RWPE1 (cell line): ENCODE measurements at regions not wholly inside any gene's neighbourhood (a gene's known extent, or its start where the extent isn't known, plus 50 kb on each side); places are given as distances from the start of the nearest gene placed in this dataset.
A peak's percentile ranks its signal among the peaks of the same experiment; 100 is the strongest.

Source experiments
- CTCF ChIA-PET: fragments of 350-600 bp; sonication (Branson Sonifier 250); formaldehyde crosslinking; extraction: SDS; loops from one replicate; lab custom pipeline; 2021; lab: Yijun Ruan, JAX
- POLR2A ChIA-PET: fragments of 400-600 bp; formaldehyde crosslinking; extraction: SDS; loops from one replicate; lab custom pipeline; 2020; ENCODE audit warnings: antibody characterized with exemption; ENCODE audit not compliant: low non-redundant PET; lab: Yijun Ruan, JAX
- DNase-seq: peaks from one replicate; pipeline ENCODE4 v3.0.0; 2012; ENCODE audit warnings: low spot score
- H3K27ac ChIP-seq: fragments of 450-650 bp; 2 replicates; pipeline ENCODE4 v1.5.1; 2017
- TF ChIP-seq, protein P1 (sequence below): fragments of 450-650 bp; conservative IDR thresholded peaks from 2 replicates; pipeline ENCODE4 v1.5.1; 2017; ENCODE audit warnings: low read depth, mild to moderate bottlenecking

GRCh38 chr2:207308519-207309224 lies 142.9 kb upstream of the KLF7 start:
- no peak overlapping the region for H3K27ac ChIP-seq
- ChIA-PET POLR2A (no interaction called here), CTCF (no interaction called here)
- no peak for DNase-seq
- TF ChIP-seq, protein P1, sequence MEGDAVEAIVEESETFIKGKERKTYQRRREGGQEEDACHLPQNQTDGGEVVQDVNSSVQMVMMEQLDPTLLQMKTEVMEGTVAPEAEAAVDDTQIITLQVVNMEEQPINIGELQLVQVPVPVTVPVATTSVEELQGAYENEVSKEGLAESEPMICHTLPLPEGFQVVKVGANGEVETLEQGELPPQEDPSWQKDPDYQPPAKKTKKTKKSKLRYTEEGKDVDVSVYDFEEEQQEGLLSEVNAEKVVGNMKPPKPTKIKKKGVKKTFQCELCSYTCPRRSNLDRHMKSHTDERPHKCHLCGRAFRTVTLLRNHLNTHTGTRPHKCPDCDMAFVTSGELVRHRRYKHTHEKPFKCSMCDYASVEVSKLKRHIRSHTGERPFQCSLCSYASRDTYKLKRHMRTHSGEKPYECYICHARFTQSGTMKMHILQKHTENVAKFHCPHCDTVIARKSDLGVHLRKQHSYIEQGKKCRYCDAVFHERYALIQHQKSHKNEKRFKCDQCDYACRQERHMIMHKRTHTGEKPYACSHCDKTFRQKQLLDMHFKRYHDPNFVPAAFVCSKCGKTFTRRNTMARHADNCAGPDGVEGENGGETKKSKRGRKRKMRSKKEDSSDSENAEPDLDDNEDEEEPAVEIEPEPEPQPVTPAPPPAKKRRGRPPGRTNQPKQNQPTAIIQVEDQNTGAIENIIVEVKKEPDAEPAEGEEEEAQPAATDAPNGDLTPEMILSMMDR: no peak

DNA sequence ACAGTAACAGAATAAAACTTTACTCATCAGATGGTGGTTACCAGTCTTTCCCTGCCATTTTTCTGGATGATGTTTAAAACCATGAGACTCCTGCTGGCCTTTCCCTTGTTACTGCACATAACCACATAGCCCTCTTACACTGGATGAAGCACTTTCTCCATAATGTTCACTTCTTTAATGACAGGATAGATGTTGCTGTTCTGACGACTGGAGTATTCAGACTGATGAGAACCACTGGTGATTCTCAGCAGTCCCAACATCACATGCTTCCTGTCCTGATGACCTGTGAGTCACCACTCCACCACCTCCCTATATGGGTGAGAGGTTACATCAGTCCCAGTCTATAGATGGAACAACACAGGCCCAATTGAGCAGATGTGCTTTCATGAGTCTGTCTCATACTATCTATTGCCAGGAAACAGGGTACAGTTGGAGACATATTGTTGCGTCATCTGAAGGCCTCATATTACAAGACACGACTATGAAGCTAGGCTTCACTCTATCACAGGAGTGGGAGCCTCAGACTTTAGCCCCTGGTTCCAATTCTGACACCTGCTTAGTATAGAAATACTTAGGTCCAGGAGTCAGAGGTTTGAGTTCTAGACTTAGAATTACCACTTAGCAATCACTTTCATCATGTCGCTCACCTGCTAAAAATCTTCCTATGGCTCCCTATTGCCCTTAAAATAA lies 145.7 kb upstream of the KLF7 start:
- DNase-seq: peak; percentile 79
- TF ChIP-seq, protein P1: no peak
- ChIA-PET CTCF (no interaction called here), POLR2A (no interaction called here)
- no peak overlapping the region for H3K27ac ChIP-seq

GRCh38 chr2:207312006-207312356 lies 146.2 kb upstream of the KLF7 start:
- no peak for DNase-seq
- TF ChIP-seq, protein P1: no peak
- no peak overlapping the region for H3K27ac ChIP-seq
- CTCF ChIA-PET: no interaction called here
- POLR2A ChIA-PET: no interaction called here

DNA sequence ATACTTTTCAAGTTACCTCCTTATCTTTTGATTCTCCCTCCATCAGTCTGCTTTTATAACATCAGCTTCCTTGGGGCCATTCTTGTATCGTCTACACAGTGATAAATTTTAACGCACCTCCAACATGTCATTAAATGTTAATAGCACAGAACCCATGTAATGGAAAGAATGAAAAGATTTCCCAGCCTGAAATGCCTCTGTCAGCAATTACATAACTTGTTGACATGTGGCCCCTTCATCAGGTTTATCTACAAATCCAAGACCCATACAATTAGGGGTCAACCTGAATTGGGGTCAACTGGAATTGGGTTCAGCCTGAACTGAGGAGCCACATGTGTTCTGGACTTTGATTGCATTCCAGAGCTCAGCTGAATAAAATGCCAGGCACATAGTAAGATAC lies 148.2 kb upstream of the KLF7 start:
- ChIA-PET CTCF (no interaction called here), POLR2A (no interaction called here)
- DNase-seq: no peak
- TF ChIP-seq, protein P1: no peak
- no peak overlapping the region for H3K27ac ChIP-seq

DNA sequence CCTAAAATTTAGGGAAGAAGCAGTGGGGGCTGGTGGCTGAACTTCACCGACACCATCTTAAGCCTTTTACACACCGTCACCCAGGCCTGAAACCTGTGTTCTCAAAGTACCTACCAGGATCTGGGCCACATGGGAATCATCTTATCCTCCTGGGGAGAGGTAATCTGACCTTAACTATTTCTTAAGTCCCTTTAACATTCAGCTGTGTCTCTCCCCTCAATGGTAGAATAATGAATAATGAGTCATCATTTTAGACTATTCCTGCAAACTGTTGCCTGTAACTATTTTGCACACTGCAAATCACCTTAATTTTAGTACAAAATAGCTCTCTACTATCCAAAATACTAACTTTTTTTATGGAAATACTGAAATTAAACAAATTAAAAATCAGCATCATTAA lies 149.4 kb upstream of the KLF7 start:
- H3K27ac ChIP-seq: no peak overlapping the region
- DNase-seq: no peak
- ChIA-PET CTCF (interaction anchor here (0.6 kb wide), 1 partner anchor 76 kb away, joined by 3 read pairs; no protein-coding TSS in a partner anchor), POLR2A (no interaction called here)
- TF ChIP-seq, protein P1: no peak

DNA sequence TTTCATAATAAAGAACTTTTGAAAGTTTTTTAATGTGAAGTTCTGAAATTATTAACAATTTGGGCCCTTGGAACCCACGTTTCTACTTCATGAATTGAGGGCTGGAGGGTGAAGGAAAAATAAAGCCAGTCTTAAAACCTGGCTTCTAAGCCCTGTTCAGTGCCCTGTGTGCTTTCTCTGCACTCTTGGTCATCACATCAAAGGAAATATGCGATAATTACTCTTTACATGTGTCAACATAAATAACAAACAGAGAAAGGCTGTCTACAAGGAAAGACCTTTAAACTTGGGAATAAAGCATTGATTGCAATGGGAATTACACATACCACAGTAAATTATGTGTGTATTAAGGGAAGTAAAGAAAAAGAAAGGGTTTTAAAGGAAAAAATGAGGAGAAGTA lies 150.7 kb upstream of the KLF7 start:
- DNase-seq: no peak
- CTCF ChIA-PET: no interaction called here
- no peak overlapping the region for H3K27ac ChIP-seq
- TF ChIP-seq, protein P1: no peak
- POLR2A ChIA-PET: no interaction called here
